ENCODE measurements at regions not wholly inside any gene's neighbourhood (a gene's known extent, or its start where the extent isn't known, plus 50 kb on each side); places are given as distances from the start of the nearest gene placed in this dataset. TPM values are rescaled to one million over a fixed set of nuclear protein-coding genes. Genes with fewer than 3 reads are reported as not detected.

GRCh38 chr10:94281654-94282053, 81.1 kb downstream of the NOC3L start:
- H3K4me2 ChIP-seq (replicated peaks; ENCODE audit: extremely low read depth, low read length, poor library complexity, severe bottlenecking) = no peak overlapping the region
- WGBS (ENCODE audit: insufficient coverage) = 100% methylated on average over 1 of the region's 5 CpGs
- Mint-ChIP-seq H3K9me3 (no peaks in the 10 kb centered on the region), H3K27me3 (ENCODE audit: low read depth in 3 of 3) (peaks cover 3 to 15% (median 8%) of the 10 kb centered on the region in 3 donors), H3K36me3 (no peaks in the 10 kb centered on the region), H3K4me1 (peaks cover 3% of the 10 kb centered on the region), H3K27ac (no peak overlapping the region), H3K4me3 (no peak overlapping the region)
- no peaks in the 10 kb centered on the region for H3K79me2 ChIP-seq (ENCODE audit: insufficient read depth, low read length)
- no peaks in the 10 kb centered on the region for H3K9me3 ChIP-seq (replicated peaks in 1 of 2; ENCODE audit: control insufficient read depth in 1 of 2, insufficient read depth in 1 of 2, low read length in 2 of 2)
- no peak overlapping the region for H3K9ac ChIP-seq (ENCODE audit: insufficient read depth, low read length, poor library complexity, severe bottlenecking)
- intact Hi-C loops (cut with micrococcal nuclease) = loop anchor here (2.0 to 5.0 kb wide), 2 partner anchors 161 to 165 kb away; no protein-coding TSS in a partner anchor
- no peaks in the 10 kb centered on the region for H3K36me3 ChIP-seq (replicated peaks in 1 of 2; ENCODE audit: control insufficient read depth in 1 of 2, insufficient read depth in 2 of 2, low read length in 2 of 2)
- no peaks in the 10 kb centered on the region for H3K4me1 ChIP-seq (ENCODE audit: control insufficient read depth in 1 of 2, insufficient read depth in 2 of 2, low read length in 2 of 2)
- no peak overlapping the region for H3K4me3 ChIP-seq (replicated peaks in 1 of 3; ENCODE audit: low read depth in 2 of 3, low read length in 3 of 3)
- no peak for DNase-seq
- H4K20me1 ChIP-seq (ENCODE audit: insufficient read depth, low read length) = no peaks in the 10 kb centered on the region
- peaks cover 4 to 12% of the 10 kb centered on the region in 2 donors for H3K27me3 ChIP-seq (ENCODE audit: control insufficient read depth in 2 of 2, insufficient read depth in 2 of 2, low read length in 2 of 2)
- TF ChIP-seq, protein P1, sequence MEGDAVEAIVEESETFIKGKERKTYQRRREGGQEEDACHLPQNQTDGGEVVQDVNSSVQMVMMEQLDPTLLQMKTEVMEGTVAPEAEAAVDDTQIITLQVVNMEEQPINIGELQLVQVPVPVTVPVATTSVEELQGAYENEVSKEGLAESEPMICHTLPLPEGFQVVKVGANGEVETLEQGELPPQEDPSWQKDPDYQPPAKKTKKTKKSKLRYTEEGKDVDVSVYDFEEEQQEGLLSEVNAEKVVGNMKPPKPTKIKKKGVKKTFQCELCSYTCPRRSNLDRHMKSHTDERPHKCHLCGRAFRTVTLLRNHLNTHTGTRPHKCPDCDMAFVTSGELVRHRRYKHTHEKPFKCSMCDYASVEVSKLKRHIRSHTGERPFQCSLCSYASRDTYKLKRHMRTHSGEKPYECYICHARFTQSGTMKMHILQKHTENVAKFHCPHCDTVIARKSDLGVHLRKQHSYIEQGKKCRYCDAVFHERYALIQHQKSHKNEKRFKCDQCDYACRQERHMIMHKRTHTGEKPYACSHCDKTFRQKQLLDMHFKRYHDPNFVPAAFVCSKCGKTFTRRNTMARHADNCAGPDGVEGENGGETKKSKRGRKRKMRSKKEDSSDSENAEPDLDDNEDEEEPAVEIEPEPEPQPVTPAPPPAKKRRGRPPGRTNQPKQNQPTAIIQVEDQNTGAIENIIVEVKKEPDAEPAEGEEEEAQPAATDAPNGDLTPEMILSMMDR (IDR thresholded peaks at IDR 0.05) = no peak
- H3K27ac ChIP-seq (ENCODE audit: low read depth in 1 of 2, low read length in 2 of 2) = no peak overlapping the region
- no peak overlapping the region for H2AFZ ChIP-seq (ENCODE audit: insufficient read depth, low read depth, low read length, poor library complexity, severe bottlenecking)

GRCh38 chr10:94282369-94282768, 80.4 kb downstream of the NOC3L start:
- no peaks in the 10 kb centered on the region for H3K4me1 ChIP-seq (ENCODE audit: control insufficient read depth in 1 of 2, insufficient read depth in 2 of 2, low read length in 2 of 2)
- no peak overlapping the region for H2AFZ ChIP-seq (ENCODE audit: insufficient read depth, low read depth, low read length, poor library complexity, severe bottlenecking)
- intact Hi-C loops (cut with micrococcal nuclease) = loop anchor here in 1 of 2 donors (5.0 kb wide), 1 partner anchor 160 kb away; no protein-coding TSS in a partner anchor
- peaks cover 4 to 12% of the 10 kb centered on the region in 2 donors for H3K27me3 ChIP-seq (ENCODE audit: control insufficient read depth in 2 of 2, insufficient read depth in 2 of 2, low read length in 2 of 2)
- Mint-ChIP-seq H3K36me3 (no peaks in the 10 kb centered on the region), H3K27ac (no peak overlapping the region), H3K9me3 (no peaks in the 10 kb centered on the region), H3K27me3 (ENCODE audit: low read depth in 3 of 3) (peaks cover 3 to 16% (median 8%) of the 10 kb centered on the region in 3 donors), H3K4me1 (peaks cover 3% of the 10 kb centered on the region), H3K4me3 (no peak overlapping the region)
- H3K79me2 ChIP-seq (ENCODE audit: insufficient read depth, low read length) = no peaks in the 10 kb centered on the region
- no peak overlapping the region for H3K4me3 ChIP-seq (replicated peaks in 1 of 3; ENCODE audit: low read depth in 2 of 3, low read length in 3 of 3)
- DNase-seq = no peak
- H3K27ac ChIP-seq (ENCODE audit: low read depth in 1 of 2, low read length in 2 of 2) = no peak overlapping the region
- H3K9ac ChIP-seq (ENCODE audit: insufficient read depth, low read length, poor library complexity, severe bottlenecking) = no peak overlapping the region
- TF ChIP-seq, protein P1 (IDR thresholded peaks at IDR 0.05) = no peak
- no peaks in the 10 kb centered on the region for H3K9me3 ChIP-seq (replicated peaks in 1 of 2; ENCODE audit: control insufficient read depth in 1 of 2, insufficient read depth in 1 of 2, low read length in 2 of 2)
- no peaks in the 10 kb centered on the region for H3K36me3 ChIP-seq (replicated peaks in 1 of 2; ENCODE audit: control insufficient read depth in 1 of 2, insufficient read depth in 2 of 2, low read length in 2 of 2)
- no CpG with 5 or more reads among the region's 2 CpGs for WGBS (ENCODE audit: insufficient coverage)
- H3K4me2 ChIP-seq (replicated peaks; ENCODE audit: extremely low read depth, low read length, poor library complexity, severe bottlenecking) = no peak overlapping the region
- no peaks in the 10 kb centered on the region for H4K20me1 ChIP-seq (ENCODE audit: insufficient read depth, low read length)

Small RNAs in the stretch of these regions (small RNA-seq; reads per million reads assigned to genes)
- not detected for gene RNU6-657P (ENCODE audit: insufficient read length, low read depth)

Data from CD14-positive monocyte (primary cell).